SK-N-DZ (cell line): ENCODE measurements at regions not wholly inside any gene's neighbourhood (a gene's known extent, or its start where the extent isn't known, plus 50 kb on each side); places are given as distances from the start of the nearest gene placed in this dataset.
A peak's percentile ranks its signal among the peaks of the same experiment; 100 is the strongest.

Experiments used
- DNase-seq: peaks from one replicate; pipeline ENCODE4 v3.0.0-alpha.2; 2015; ENCODE audit warnings: low spot score

DNA sequence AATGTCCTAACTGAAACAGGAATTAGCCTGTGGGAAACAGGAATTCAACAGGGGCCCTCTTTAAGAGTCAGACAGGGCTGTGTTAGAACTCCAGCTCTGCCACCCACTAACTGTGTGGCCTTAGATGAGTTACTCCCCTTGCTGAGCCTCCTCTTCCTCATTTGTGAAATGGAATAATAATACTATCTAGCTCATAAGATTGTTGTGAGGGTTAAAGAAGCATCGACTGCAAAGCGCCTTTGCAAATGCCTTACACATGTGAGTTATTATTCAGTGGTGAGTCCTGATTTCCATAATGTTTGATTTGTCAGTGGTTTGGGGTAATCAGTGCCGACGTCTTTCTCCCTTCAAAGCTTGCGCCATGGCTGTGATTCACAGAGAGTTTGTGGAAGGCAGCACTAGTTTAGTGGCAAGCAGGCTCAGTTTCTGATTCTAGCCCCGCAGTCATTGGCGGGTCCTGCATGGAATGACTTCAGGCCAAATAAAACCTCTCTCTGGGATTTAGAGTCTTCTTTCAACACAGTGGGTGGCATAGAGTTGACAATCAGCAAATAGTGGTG, 388.5 kb downstream of the PLPP3 start:
- DNase-seq = no peak

- DNase-seq = no peak
Measured at GRCh38 chr1:56189946-56190805, 389.2 kb downstream of the PLPP3 start.

GRCh38 chr1:56189454-56189853, 389.9 kb downstream of the PLPP3 start:
- no peak for DNase-seq

- no peak for DNase-seq
Measured at GRCh38 chr1:56188855-56189254, 390.5 kb downstream of the PLPP3 start.

DNA sequence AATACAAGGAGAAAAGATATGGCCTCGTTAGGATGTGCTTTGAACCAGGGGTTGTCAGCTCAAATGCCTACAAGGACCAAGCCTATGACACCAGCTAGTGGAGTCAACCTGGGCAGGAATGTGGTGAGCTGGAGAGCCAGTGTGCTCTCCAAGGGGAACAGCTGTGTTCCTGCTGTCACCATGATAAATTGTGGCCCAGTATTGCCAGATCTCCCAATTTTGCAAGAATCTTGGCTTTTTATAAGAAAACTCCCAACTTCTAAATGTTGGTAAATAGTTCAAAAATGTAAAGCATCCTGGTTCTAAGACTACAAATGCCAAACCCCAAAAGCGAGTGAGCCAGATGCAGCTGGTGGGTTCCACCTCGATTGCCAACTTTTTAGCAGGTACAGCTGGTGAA, 391.1 kb downstream of the PLPP3 start:
- no peak for DNase-seq

GRCh38 chr1:56187405-56187804, 392.0 kb downstream of the PLPP3 start:
- DNase-seq = no peak

DNA sequence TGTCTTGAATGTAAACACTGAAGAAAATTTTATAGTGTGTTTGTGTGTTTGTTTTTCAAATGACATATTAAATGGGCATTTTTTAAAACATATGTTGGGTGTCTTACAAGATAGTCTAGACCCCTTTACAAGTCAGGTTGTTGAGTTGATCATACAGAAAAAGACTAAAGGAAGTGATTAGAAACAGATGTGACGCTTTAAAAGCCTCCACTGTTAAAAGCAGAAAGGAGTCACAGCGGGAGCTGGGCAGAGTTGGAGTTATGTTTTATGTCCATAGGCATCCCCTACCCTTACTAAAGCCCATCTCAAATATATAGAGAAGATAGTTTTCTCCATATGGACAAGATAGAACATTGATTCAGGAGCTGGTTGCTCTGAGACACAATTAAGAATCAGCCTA, 393.9 kb downstream of the PLPP3 start:
- DNase-seq = peak; percentile 26

- DNase-seq = no peak
Measured at GRCh38 chr1:56183151-56183550, 396.2 kb downstream of the PLPP3 start.

- no peak for DNase-seq
Measured at GRCh38 chr1:56180520-56181190, 398.7 kb downstream of the PLPP3 start.

DNA sequence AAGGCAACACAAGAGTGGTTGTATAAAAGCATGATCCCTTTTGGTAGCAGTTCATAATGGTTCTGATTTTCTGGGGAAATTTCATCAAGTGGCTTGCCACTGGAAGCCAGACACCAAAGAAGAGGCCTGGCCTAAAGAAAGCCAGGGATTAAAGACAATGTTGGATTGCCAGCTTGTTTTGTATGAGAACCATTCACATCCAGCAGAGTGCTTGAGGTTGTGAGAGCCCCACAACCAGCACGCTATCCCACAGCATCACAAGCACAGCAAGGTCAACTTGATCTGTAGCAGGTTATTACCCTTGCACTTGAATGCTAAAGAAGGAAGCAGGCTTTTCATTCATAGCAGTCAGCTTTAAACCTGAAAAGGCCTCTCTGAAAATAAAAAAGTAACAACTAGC, 399.8 kb downstream of the PLPP3 start:
- no peak for DNase-seq

DNA sequence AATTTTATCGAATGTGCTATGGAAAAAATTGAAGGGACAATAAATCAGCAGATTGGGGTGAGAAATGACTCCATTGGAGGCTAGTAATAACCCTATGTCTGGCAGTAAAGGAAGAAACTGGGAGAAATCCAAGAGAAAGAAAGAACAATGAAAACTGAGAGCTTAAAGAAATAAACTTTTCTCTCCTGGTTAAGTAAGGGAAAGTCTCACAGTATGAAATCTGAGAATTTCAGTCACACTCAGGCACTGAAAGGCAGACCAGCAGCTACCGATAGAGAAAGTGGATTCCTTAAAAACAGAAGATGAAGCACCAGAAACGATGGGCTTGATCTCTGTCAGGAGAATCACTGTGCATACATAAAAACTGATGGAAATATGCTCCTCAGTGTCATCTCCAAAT, 404.2 kb downstream of the PLPP3 start:
- DNase-seq = no peak

- no peak for DNase-seq
Measured at GRCh38 chr1:56174176-56174885, 405.0 kb downstream of the PLPP3 start.

GRCh38 chr1:56173736-56174135, 405.6 kb downstream of the PLPP3 start:
- DNase-seq = no peak

GRCh38 chr1:56171670-56172069, 407.7 kb downstream of the PLPP3 start:
- DNase-seq = no peak

GRCh38 chr1:56170784-56171320, 408.5 kb downstream of the PLPP3 start:
- peak; percentile 13 for DNase-seq

DNA sequence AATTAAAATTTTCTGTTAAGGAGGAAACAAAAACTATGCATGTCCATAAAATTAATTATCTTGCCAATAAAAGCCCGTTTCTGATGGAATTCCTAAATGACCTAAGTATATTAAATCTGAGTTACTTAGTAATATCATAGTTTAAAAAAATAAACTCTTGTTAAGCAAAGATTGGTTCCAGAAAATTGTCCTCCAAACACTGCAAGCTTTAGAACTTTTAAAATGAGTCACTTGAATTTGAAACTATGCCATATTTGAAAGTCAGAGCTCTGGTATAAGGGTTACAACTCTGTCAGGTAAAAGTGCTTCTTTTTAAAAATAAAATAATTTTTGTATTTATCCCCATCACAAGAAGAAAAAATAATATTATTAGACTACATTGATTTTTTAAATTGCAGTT, 409.5 kb downstream of the PLPP3 start:
- DNase-seq = no peak

- peak; percentile 68 for DNase-seq
Measured at GRCh38 chr1:56168176-56168575, 411.2 kb downstream of the PLPP3 start.

GRCh38 chr1:56167596-56167995, 411.8 kb downstream of the PLPP3 start:
- no peak for DNase-seq

GRCh38 chr1:56160773-56161315, 418.5 kb downstream of the PLPP3 start:
- DNase-seq = no peak

DNA sequence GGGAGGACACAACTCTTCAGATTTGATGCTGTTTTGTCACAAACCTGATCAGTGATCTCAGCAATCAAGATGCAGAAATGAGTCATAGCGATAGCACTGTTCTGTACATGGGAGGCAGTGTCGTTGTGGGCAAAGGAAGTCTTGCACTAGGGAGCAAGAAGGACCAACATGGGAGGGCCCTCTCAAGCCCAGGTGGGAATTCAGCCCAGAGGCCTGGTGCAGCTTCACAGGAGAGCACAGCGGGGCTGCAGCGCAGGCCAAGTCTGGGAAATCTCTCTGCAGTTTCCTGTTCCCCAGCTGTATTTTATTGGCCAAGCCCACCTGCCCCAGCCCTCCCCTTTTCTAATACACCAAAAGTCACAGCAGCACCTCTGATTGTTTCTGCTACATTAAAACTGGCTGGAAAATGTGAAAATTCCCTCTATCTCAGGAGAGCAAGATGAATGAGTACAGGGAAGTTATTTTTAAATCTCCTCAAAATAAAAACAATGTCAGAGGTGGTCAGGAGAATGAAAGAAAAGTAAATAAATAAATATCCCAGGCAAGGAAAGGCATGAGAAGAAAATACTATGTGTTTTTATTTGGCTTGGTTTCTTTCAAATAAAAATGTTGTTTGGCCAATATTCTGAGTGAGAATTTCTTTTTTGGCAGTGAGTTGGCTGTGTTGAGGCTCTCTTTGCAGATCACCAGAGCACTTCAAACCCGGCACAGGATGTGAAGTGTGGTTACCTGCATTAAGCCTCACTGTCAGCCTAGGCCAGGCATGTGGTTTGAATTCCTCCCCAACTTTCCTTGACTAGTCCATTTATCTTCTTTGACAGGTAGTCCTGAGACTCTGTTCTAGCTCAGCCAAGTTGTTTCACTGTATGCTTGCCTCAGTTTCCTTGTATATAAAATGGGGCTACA, 422.1 kb downstream of the PLPP3 start:
- no peak for DNase-seq

- DNase-seq = no peak
Measured at GRCh38 chr1:56153276-56153675, 426.1 kb downstream of the PLPP3 start.
